ENCODE measurements at regions not wholly inside any gene's neighbourhood (a gene's known extent, or its start where the extent isn't known, plus 50 kb on each side); places are given as distances from the start of the nearest gene placed in this dataset.

GRCh38 chr9:106668534-106668933, 194.4 kb upstream of the ZNF462 start:
- Histone ChIP-seq H3K4me1 (ENCODE audit: low read depth, poor library complexity, severe bottlenecking) (no peaks in the 10 kb centered on the region), H3K4me3 (IDR thresholded peaks at IDR 0.05; ENCODE audit: insufficient read depth, low read depth, low read length) (no peak overlapping the region), H3K4me2 (no peak overlapping the region), H3K27ac (no peak overlapping the region), H3K36me3 (ENCODE audit: insufficient read depth) (no peaks in the 10 kb centered on the region), H2AFZ (ENCODE audit: low read depth) (no peak overlapping the region), H3K27me3 (ENCODE audit: insufficient read depth, low read depth) (no peaks in the 10 kb centered on the region), H4K20me1 (ENCODE audit: insufficient read depth) (no peaks in the 10 kb centered on the region), H3K9ac (no peak overlapping the region), H3K79me2 (ENCODE audit: insufficient read depth, low read depth) (no peaks in the 10 kb centered on the region)
- no peak for TF ChIP-seq CTCF (conservative IDR thresholded peaks at IDR 0.05; ENCODE audit: low read depth, low read length)

GRCh38 chr9:106669835-106670234, 193.1 kb upstream of the ZNF462 start:
- H3K4me3 ChIP-seq (IDR thresholded peaks at IDR 0.05; ENCODE audit: insufficient read depth, low read depth, low read length), result no peak overlapping the region
- no peak overlapping the region for H2AFZ ChIP-seq (ENCODE audit: low read depth)
- TF ChIP-seq CTCF (conservative IDR thresholded peaks at IDR 0.05; ENCODE audit: low read depth, low read length), result no peak
- H4K20me1 ChIP-seq (ENCODE audit: insufficient read depth), result no peaks in the 10 kb centered on the region
- no peak overlapping the region for H3K27ac ChIP-seq
- no peak overlapping the region for H3K9ac ChIP-seq
- H3K27me3 ChIP-seq (ENCODE audit: insufficient read depth, low read depth), result no peaks in the 10 kb centered on the region
- no peaks in the 10 kb centered on the region for H3K36me3 ChIP-seq (ENCODE audit: insufficient read depth)
- no peaks in the 10 kb centered on the region for H3K79me2 ChIP-seq (ENCODE audit: insufficient read depth, low read depth)
- no peak overlapping the region for H3K4me2 ChIP-seq
- H3K4me1 ChIP-seq (ENCODE audit: low read depth, poor library complexity, severe bottlenecking), result no peaks in the 10 kb centered on the region

GRCh38 chr9:106670418-106670817, 192.5 kb upstream of the ZNF462 start:
- Histone ChIP-seq H3K9ac (no peak overlapping the region), H3K4me1 (ENCODE audit: low read depth, poor library complexity, severe bottlenecking) (no peaks in the 10 kb centered on the region)
- TF ChIP-seq CTCF (conservative IDR thresholded peaks at IDR 0.05; ENCODE audit: low read depth, low read length), result no peak

GRCh38 chr9:106675780-106676179, 187.2 kb upstream of the ZNF462 start:
- TF ChIP-seq CTCF (conservative IDR thresholded peaks at IDR 0.05; ENCODE audit: low read depth, low read length), result no peak
- H3K27me3 ChIP-seq (ENCODE audit: insufficient read depth, low read depth), result no peaks in the 10 kb centered on the region
- H3K79me2 ChIP-seq (ENCODE audit: insufficient read depth, low read depth), result no peaks in the 10 kb centered on the region
- no peak overlapping the region for H2AFZ ChIP-seq (ENCODE audit: low read depth)
- no peaks in the 10 kb centered on the region for H4K20me1 ChIP-seq (ENCODE audit: insufficient read depth)
- no peaks in the 10 kb centered on the region for H3K4me1 ChIP-seq (ENCODE audit: low read depth, poor library complexity, severe bottlenecking)
- no peak overlapping the region for H3K4me2 ChIP-seq
- no peak overlapping the region for H3K4me3 ChIP-seq (IDR thresholded peaks at IDR 0.05; ENCODE audit: insufficient read depth, low read depth, low read length)
- H3K27ac ChIP-seq, result no peak overlapping the region
- H3K36me3 ChIP-seq (ENCODE audit: insufficient read depth), result no peaks in the 10 kb centered on the region
- H3K9ac ChIP-seq, result no peak overlapping the region

More at GRCh38 chr9:106670418-106670817, 192.5 kb upstream of the ZNF462 start:
- H3K36me3 ChIP-seq (ENCODE audit: insufficient read depth), result no peaks in the 10 kb centered on the region
- no peak overlapping the region for H3K4me3 ChIP-seq (IDR thresholded peaks at IDR 0.05; ENCODE audit: insufficient read depth, low read depth, low read length)
- no peaks in the 10 kb centered on the region for H4K20me1 ChIP-seq (ENCODE audit: insufficient read depth)
- no peak overlapping the region for H3K27ac ChIP-seq
- H3K4me2 ChIP-seq, result no peak overlapping the region
- no peaks in the 10 kb centered on the region for H3K27me3 ChIP-seq (ENCODE audit: insufficient read depth, low read depth)
- no peaks in the 10 kb centered on the region for H3K79me2 ChIP-seq (ENCODE audit: insufficient read depth, low read depth)
- no peak overlapping the region for H2AFZ ChIP-seq (ENCODE audit: low read depth)

All from KMS-11 (cell line).